Muscle of leg (tissue), 3 donors: ENCODE measurements at regions not wholly inside any gene's neighbourhood (a gene's known extent, or its start where the extent isn't known, plus 50 kb on each side); places are given as distances from the start of the nearest gene placed in this dataset.

Experiments used
- DNase-seq: peaks from one replicate; pipeline ENCODE4 v3.0.0; 2013
- H3K27ac ChIP-seq: one replicate; pipeline ENCODE4 v1.5.1; 2013; ENCODE audit warnings: mild to moderate bottlenecking, low read length, control low read depth
- H3K27me3 ChIP-seq: one replicate; pipeline ENCODE4 v1.6.1; 2013; ENCODE audit warnings: low read length; ENCODE audit not compliant: control insufficient read depth, insufficient read depth
- H3K36me3 ChIP-seq: one replicate; pipeline ENCODE4 v1.6.1; 2013; ENCODE audit warnings: low read length; ENCODE audit not compliant: control insufficient read depth, insufficient read depth
- H3K4me1 ChIP-seq: one replicate; pipeline ENCODE4 v1.6.1; 2013; ENCODE audit warnings: low read length; ENCODE audit not compliant: control insufficient read depth, insufficient read depth
- H3K4me3 ChIP-seq: one replicate; pipeline ENCODE4 v1.5.1; 2013; ENCODE audit warnings: low read length, control low read depth
- H3K9me3 ChIP-seq: replicated peaks from 2 replicates; pipeline ENCODE4 v1.6.1; 2013; ENCODE audit warnings: low read depth, low read length; ENCODE audit not compliant: control insufficient read depth
- WGBS: methylation state at CpG from one replicate; pipeline ENCODE4 v1.1.5; 2013; ENCODE audit warnings: missing lambda C conversion rate; ENCODE audit not compliant: insufficient coverage; 5-methylcytosine and 5-hydroxymethylcytosine counted together

DNA sequence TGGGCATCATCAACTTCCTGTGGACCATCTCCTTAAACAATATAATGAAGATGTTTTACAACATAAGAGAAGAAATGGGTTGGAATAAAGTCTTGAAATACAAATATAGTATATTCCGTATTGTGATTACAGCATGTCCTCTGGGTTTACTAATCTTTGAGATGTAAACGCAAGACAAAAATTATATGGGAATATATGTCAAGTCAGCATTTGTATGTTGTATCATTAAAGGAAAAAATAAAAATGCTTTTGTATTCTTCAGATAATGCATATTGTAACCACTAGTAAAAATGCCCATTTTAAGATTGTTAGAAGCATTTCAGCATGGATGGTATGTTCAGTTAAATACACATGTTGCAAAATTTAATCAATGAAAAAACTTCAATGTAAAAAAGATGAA is 893.3 kb downstream of the FLRT2 start:
- no peak for DNase-seq
- WGBS: no CpG with 5 or more reads among the region's 2 CpGs
- Histone ChIP-seq H3K9me3 (no peaks in the 10 kb centered on the region), H3K4me3 (no peak overlapping the region), H3K27me3 (no peaks in the 10 kb centered on the region), H3K27ac (no peak overlapping the region), H3K36me3 (no peaks in the 10 kb centered on the region), H3K4me1 (no peaks in the 10 kb centered on the region)

DNA sequence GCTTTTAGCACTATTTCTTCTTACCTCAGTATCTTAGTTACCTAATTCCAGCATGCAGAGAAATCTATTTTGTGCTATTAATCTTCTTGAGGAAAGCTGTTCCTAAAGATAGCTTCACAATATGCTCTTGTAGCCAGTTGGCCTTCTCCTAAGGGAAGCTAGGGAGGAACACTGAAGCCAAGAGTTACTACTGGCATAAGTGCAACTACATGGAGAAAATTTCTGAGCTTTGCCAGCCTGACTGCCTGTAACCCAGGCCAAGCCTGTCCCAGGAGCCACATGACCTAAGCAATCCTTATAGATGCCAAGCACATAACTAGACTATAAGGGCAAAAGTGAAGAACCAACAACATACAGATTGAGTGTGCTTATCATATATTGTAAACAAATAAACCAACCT is 890.2 kb downstream of the FLRT2 start:
- H3K4me1 ChIP-seq: no peaks in the 10 kb centered on the region
- DNase-seq: peak; percentile 43
- no peaks in the 10 kb centered on the region for H3K36me3 ChIP-seq
- H3K9me3 ChIP-seq: no peaks in the 10 kb centered on the region
- no peaks in the 10 kb centered on the region for H3K27me3 ChIP-seq
- no peak overlapping the region for H3K27ac ChIP-seq
- no peak overlapping the region for H3K4me3 ChIP-seq

DNA sequence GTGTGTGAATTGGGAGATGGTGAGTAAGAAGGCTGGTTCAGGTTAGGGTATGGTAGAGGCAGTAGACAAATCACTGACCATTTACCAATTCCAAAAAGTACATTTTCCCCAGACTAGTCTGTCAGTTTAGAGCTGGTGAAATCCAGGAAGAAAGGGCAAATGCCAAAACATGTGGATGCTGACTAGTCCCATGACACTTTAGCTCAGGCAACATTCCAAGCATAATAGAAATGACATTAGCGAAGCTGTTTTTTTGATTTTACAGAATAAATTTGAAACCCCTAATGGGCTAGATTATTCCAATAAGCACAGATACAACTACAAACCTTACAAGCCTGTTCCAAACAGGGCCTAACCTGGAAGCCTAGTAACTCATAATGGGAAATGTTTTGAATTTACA is 884.2 kb downstream of the FLRT2 start:
- H3K27ac ChIP-seq: no peak overlapping the region
- peak; percentile 66 for DNase-seq
- no peaks in the 10 kb centered on the region for H3K9me3 ChIP-seq
- no peaks in the 10 kb centered on the region for H3K36me3 ChIP-seq
- H3K4me3 ChIP-seq: no peak overlapping the region
- no peaks in the 10 kb centered on the region for H3K4me1 ChIP-seq
- H3K27me3 ChIP-seq: no peaks in the 10 kb centered on the region
- no CpG with 5 or more reads among the region's 1 CpG for WGBS

DNA sequence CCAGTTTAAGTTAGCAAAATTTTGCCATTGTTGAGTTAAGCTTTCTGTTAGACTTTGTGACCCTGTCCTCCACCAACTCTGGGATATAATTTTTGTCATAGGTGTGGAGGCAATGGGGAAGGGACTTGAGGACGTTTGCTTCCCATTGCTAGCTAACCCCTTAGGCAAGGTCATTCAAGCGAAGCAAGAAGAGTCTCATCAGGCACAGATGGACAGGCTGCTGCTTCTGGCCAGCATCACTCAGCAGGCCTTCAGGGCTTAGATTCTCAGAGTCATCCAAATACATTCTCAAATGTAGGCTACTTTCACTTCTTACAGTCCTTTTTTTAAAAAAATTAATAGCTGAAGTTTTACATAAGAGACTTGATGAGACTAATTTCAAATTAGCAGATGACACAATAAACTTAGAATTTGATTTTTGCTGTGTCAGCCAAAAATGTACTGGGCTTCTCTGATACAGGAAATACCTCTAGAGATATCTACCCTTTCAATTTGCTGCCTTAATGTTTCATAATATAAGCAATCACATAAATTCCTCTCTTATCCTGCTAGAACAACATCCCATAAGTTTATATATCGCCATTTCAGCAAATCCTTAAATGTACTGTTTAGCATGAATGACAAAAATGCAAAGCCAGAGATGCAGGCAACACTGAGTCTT is 875.2 kb downstream of the FLRT2 start:
- no peaks in the 10 kb centered on the region for H3K36me3 ChIP-seq
- 67% methylated on average over 1 of the region's 3 CpGs for WGBS
- H3K9me3 ChIP-seq: no peaks in the 10 kb centered on the region
- no peaks in the 10 kb centered on the region for H3K4me1 ChIP-seq
- H3K27ac ChIP-seq: no peak overlapping the region
- H3K4me3 ChIP-seq: no peak overlapping the region
- no peaks in the 10 kb centered on the region for H3K27me3 ChIP-seq
- peak; percentile 23 for DNase-seq

DNA sequence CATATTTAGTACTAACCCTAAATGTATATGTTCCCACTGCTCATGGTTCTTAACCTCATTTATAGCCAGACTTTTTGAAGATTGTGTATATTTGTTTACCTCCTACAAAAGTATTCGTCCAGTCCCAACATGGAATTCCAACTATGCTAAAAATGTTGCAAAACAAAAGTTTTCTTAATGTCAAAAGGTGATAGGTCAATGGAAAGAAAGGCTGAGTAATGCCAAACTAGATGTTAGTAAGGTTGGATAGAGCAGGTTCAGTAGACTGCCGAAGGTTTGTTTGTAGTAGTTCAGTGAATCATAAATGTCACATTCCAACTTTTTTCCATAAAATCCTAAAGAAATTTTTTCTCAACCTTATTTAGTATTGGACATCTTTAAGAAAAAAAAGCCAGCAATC is 874.5 kb downstream of the FLRT2 start:
- no CpG with 5 or more reads among the region's 2 CpGs for WGBS
- no peaks in the 10 kb centered on the region for H3K9me3 ChIP-seq
- H3K36me3 ChIP-seq: no peaks in the 10 kb centered on the region
- no peak for DNase-seq
- no peaks in the 10 kb centered on the region for H3K27me3 ChIP-seq
- H3K4me3 ChIP-seq: no peak overlapping the region
- no peaks in the 10 kb centered on the region for H3K4me1 ChIP-seq
- H3K27ac ChIP-seq: no peak overlapping the region

DNA sequence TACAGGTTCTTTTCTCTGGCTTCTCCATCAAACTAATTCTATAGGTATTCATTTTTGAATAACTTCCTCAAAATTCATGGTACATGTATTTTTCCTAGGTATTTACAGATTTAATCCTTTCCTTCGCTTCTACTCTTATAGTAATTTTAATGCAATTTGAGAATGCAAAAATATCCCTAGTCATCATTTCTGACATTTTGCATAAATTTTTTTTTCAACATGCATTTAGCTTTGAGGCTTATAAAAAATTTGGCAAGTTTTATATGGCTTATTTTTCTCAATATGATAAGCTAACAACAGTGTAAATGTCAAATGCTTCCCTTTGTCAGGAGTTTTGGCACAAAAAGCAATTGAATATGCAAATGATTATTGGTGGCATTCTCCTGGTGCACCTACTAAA is 872.6 kb downstream of the FLRT2 start:
- no peaks in the 10 kb centered on the region for H3K4me1 ChIP-seq
- no peaks in the 10 kb centered on the region for H3K27me3 ChIP-seq
- H3K4me3 ChIP-seq: no peak overlapping the region
- no CpG with 5 or more reads among the region's 1 CpG for WGBS
- no peaks in the 10 kb centered on the region for H3K36me3 ChIP-seq
- DNase-seq: no peak
- H3K27ac ChIP-seq: no peak overlapping the region
- no peaks in the 10 kb centered on the region for H3K9me3 ChIP-seq

DNA sequence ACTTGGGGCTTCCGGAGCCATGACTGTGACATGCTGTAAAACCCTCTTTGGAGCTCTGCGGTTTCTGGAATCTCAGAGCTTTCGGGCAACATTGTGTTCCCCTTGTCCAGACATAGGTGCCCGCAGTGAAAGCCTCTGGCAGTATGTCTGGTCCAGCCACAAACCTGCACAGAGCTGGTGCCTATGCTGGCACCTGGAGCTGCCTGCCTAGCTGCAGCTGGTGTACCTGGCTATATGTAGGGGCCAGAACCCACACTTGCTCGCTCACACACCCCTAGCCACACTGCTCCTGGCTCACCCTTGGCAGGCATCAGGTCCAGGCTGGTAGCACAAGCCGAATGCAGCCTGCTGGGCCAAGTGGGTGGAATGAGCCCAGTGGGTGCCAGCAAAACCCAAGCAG is 861.1 kb downstream of the FLRT2 start:
- H3K27ac ChIP-seq: no peak overlapping the region
- no peak for DNase-seq
- no peaks in the 10 kb centered on the region for H3K36me3 ChIP-seq
- 97% methylated on average over 5 of the region's 6 CpGs for WGBS
- no peaks in the 10 kb centered on the region for H3K27me3 ChIP-seq
- H3K4me1 ChIP-seq: no peaks in the 10 kb centered on the region
- no peaks in the 10 kb centered on the region for H3K9me3 ChIP-seq
- H3K4me3 ChIP-seq: no peak overlapping the region

DNA sequence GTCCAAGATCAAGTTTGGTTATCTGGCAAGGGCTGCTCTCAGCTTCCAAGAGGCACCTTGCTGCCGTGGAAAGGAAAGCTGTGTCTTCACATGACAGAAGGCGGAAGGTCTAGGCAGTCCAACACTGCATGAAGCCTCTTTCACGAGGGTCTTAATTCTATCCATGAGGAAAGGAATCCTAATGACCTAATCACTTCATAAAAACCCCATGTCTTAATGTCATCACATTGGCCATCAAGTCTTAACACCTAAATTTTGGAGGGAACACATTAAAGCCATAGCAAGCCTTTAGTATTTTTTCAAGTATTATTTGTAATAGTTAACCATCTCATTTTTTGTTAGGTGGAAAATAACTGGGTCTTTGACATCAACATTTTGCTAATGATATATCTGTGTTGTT is 858.3 kb downstream of the FLRT2 start:
- no peak overlapping the region for H3K4me3 ChIP-seq
- no peak overlapping the region for H3K27ac ChIP-seq
- WGBS: 40% methylated on average over 1 of the region's 3 CpGs
- no peak for DNase-seq
- no peaks in the 10 kb centered on the region for H3K36me3 ChIP-seq
- no peaks in the 10 kb centered on the region for H3K4me1 ChIP-seq
- no peaks in the 10 kb centered on the region for H3K27me3 ChIP-seq
- H3K9me3 ChIP-seq: no peaks in the 10 kb centered on the region

DNA sequence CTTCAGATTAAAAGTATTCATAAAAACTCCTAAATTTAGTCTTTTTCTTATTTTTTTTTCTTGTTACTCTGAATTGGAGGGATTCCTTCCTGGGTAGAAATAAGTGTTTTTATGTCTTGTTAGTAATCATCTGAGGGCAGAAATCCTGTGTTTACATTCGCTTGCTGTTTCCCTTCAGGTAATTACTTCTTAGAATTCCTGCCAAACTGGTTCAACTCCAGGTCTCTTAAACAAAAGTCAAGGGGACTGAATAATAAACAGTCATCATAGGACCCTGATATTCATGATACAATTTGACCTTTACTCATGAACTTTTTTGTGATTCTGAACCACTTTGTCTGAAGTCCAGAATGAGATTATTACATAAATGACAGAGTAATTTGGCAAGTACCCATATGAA is 843.9 kb downstream of the FLRT2 start:
- Histone ChIP-seq H3K9me3 (peaks cover 4% of the 10 kb centered on the region), H3K36me3 (no peaks in the 10 kb centered on the region), H3K4me3 (no peak overlapping the region), H3K4me1 (no peaks in the 10 kb centered on the region), H3K27me3 (no peaks in the 10 kb centered on the region), H3K27ac (no peak overlapping the region)
- no CpG with 5 or more reads among the region's 1 CpG for WGBS
- no peak for DNase-seq

DNA sequence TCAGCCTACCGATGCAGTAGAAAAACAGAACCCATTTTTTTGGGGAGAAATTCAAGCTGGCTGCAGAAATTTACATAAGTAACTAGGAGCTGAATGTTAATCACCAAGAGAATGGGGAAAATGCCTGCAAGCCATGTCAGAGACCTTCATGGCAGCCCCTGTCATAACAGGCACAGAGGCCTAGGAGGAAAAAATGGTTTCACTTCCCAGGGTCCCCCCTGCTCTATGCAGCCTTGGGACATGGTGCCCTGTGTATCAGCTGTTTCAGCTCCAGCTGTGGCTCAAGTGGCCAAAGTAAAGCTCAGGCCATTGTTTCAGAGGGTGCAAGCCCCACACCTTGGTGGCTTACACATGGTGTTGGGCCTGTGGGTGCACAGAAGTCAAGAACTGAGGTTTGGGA is 842.5 kb downstream of the FLRT2 start:
- Histone ChIP-seq H3K36me3 (no peaks in the 10 kb centered on the region), H3K9me3 (peaks cover 4% of the 10 kb centered on the region), H3K4me3 (no peak overlapping the region), H3K27me3 (no peaks in the 10 kb centered on the region), H3K4me1 (no peaks in the 10 kb centered on the region), H3K27ac (no peak overlapping the region)
- 100% methylated on average over 1 of the region's 1 CpG for WGBS
- no peak for DNase-seq

DNA sequence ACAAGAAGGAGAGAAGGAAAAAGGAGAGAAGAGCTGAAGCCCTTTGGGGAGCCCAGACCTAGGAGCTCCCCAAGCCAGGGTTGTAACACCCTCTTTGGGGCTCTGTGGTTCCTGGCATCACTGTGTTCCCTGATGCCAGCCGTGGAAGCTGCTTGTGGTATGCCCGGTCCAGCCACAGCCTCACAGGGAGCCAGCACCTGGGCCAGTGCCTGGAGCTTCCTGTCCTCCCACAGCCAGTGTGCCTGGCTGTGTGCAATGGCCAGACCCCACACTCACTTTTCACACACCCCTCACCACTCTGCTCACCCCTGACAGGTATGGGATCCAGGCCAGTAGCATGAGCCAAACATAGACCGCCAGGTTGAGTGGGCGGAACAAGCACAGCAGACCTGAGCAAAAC is 834.7 kb downstream of the FLRT2 start:
- DNase-seq: no peak
- H3K4me3 ChIP-seq: no peak overlapping the region
- 94% methylated on average over 2 of the region's 4 CpGs for WGBS

More for the DNA sequence above, 834.7 kb downstream of the FLRT2 start:
- H3K9me3 ChIP-seq: no peaks in the 10 kb centered on the region
- H3K27ac ChIP-seq: no peak overlapping the region
- H3K27me3 ChIP-seq: no peaks in the 10 kb centered on the region
- no peaks in the 10 kb centered on the region for H3K4me1 ChIP-seq
- H3K36me3 ChIP-seq: no peaks in the 10 kb centered on the region
